Endothelial cell of umbilical vein (primary cell): ENCODE measurements at regions not wholly inside any gene's neighbourhood (a gene's known extent, or its start where the extent isn't known, plus 50 kb on each side); places are given as distances from the start of the nearest gene placed in this dataset.

Experiments used
- BruUV-seq: library from RNA; stranded (reverse); fragments of 400-500 nt; replicated peaks from 2 replicates; lab custom pipeline; 2021; lab: Mats Ljungman, UMichigan
- CTCF ChIA-PET: fragments of 300-600, 350-600 bp; sonication (Branson Sonifier 250); formaldehyde crosslinking; loops from one replicate; lab custom pipeline; 2021; ENCODE audit warnings: antibody characterized with exemption, inconsistent platforms; lab: Charles Lee
- POLR2A ChIA-PET: fragments of 300-600, 350-600 bp; sonication (Branson Sonifier 250); formaldehyde crosslinking; loops from one replicate; lab custom pipeline; 2021; ENCODE audit warnings: antibody characterized with exemption, inconsistent platforms; lab: Charles Lee
- DNase-seq: peaks from one replicate; pipeline ENCODE4 v3.0.0-alpha.2; 2011; ENCODE audit warnings: low read depth, low spot score
- FAIRE-seq: peaks from 2 replicates; lab custom pipeline; 2011; peaks lifted over from hg19 to GRCh38; lab: Jason Lieb, UNC
- H2AFZ ChIP-seq: 2 replicates; pipeline ENCODE4 v1.6.0; 2012; ENCODE audit warnings: low read depth, low read length, control low read depth, inconsistent platforms
- H3K27ac ChIP-seq: 2 replicates; pipeline ENCODE4 v1.5.1; 2011; ENCODE audit warnings: low read depth, mild to moderate bottlenecking, control low read depth, low read length, moderate library complexity; ENCODE audit not compliant: insufficient read depth
- H3K27me3 ChIP-seq, 2 experiments: 2 replicates each; pipeline versions ENCODE4 v1.6.0 to v1.6.1; 2011; ENCODE audit warnings: low read length in 2 of 2, mixed read lengths in 1 of 2; ENCODE audit not compliant: control insufficient read depth in 2 of 2, insufficient read depth in 2 of 2
- H3K36me3 ChIP-seq, 2 experiments: 2 replicates in 1 of 2; 3 replicates in 1 of 2; pipeline ENCODE4 v1.5.1; 2011; ENCODE audit warnings: low read length in 2 of 2, mild to moderate bottlenecking in 1 of 2, moderate library complexity in 1 of 2; ENCODE audit not compliant: control insufficient read depth in 2 of 2, insufficient read depth in 2 of 2; ENCODE audit errors: extremely low read depth in 1 of 2
- H3K4me1 ChIP-seq: 3 replicates; pipeline ENCODE4 v1.5.1; 2011; ENCODE audit warnings: mild to moderate bottlenecking, low read length; ENCODE audit not compliant: control insufficient read depth, insufficient read depth; ENCODE audit errors: extremely low read depth
- H3K4me2 ChIP-seq: 2 replicates; pipeline ENCODE4 v1.6.1; 2011; ENCODE audit warnings: low read length, control low read depth, mixed read lengths; ENCODE audit not compliant: insufficient read depth
- H3K4me3 ChIP-seq, 3 experiments: fragments of 200-600 bp in 1 of 3; sonication (generic), shearing (Covaris generic) in 1 of 3; replicated peaks in 1 of 3; 2 replicates each; pipeline ENCODE4 v1.5.1; 2011 to 2016; ENCODE audit warnings: control low read depth in 3 of 3, low read length in 3 of 3, mild to moderate bottlenecking in 2 of 3, inconsistent platforms in 1 of 3, low read depth in 1 of 3, moderate library complexity in 1 of 3; ENCODE audit not compliant: insufficient read depth in 1 of 3
- H3K79me2 ChIP-seq: 2 replicates; pipeline ENCODE4 v1.6.0; 2012; ENCODE audit warnings: low read length, inconsistent platforms; ENCODE audit not compliant: control insufficient read depth, insufficient read depth
- H3K9ac ChIP-seq: replicated peaks from 2 replicates; pipeline ENCODE3; 2011; ENCODE audit warnings: low read length, control low read depth; ENCODE audit not compliant: insufficient read depth; ENCODE audit errors: extremely low read depth
- H3K9me1 ChIP-seq: replicated peaks from 3 replicates; pipeline ENCODE4 v1.6.0; 2011; ENCODE audit warnings: mild to moderate bottlenecking, low read length; ENCODE audit not compliant: control insufficient read depth, insufficient read depth; ENCODE audit errors: extremely low read depth
- H3K9me3 ChIP-seq: replicated peaks from 2 replicates; pipeline ENCODE4 v1.5.1; 2012; ENCODE audit warnings: low read length, inconsistent platforms; ENCODE audit not compliant: control insufficient read depth, insufficient read depth
- H4K20me1 ChIP-seq: replicated peaks from 2 replicates; pipeline ENCODE3; 2011; ENCODE audit warnings: mild to moderate bottlenecking, low read length; ENCODE audit not compliant: control insufficient read depth, insufficient read depth; ENCODE audit errors: extremely low read depth
- CTCF ChIP-seq, 2 donors: IDR thresholded peaks; 1 replicate in 1 of 2; 2 replicates in 1 of 2; pipeline ENCODE4 v1.5.1; 2011; ENCODE audit warnings: low read length in 2 of 2, mild to moderate bottlenecking in 2 of 2, moderate library complexity in 2 of 2, control low read depth in 1 of 2, inconsistent platforms in 1 of 2, low read depth in 1 of 2; ENCODE audit not compliant: insufficient read depth in 1 of 2; ENCODE audit errors: extremely low read depth in 1 of 2
- EZH2 ChIP-seq: IDR thresholded peaks from 2 replicates; pipeline ENCODE4 v1.6.1; 2012; ENCODE audit warnings: borderline replicate concordance, low read depth, mild to moderate bottlenecking, moderate library complexity, low read length, inconsistent platforms; ENCODE audit not compliant: severe bottlenecking
- FOS ChIP-seq: IDR thresholded peaks from 2 replicates; pipeline ENCODE4 v1.6.1; 2011; ENCODE audit warnings: mild to moderate bottlenecking, low read length, moderate library complexity, borderline replicate concordance; ENCODE audit not compliant: insufficient read depth
- GATA2 ChIP-seq: IDR thresholded peaks from 2 replicates; pipeline ENCODE4 v1.7.0; 2011; ENCODE audit warnings: low read depth, mild to moderate bottlenecking, moderate library complexity, mixed read lengths, low read length; ENCODE audit not compliant: insufficient read length, insufficient read depth
- JUN ChIP-seq: IDR thresholded peaks from 2 replicates; pipeline ENCODE4 v1.6.1; 2011; ENCODE audit warnings: borderline replicate concordance, low read depth; ENCODE audit not compliant: insufficient read length, insufficient read depth
- MAX ChIP-seq: IDR thresholded peaks from 2 replicates; pipeline ENCODE4 v1.6.1; 2011; ENCODE audit not compliant: insufficient read depth, insufficient read length
- MYC ChIP-seq: IDR thresholded peaks from one replicate; pipeline ENCODE4 v1.6.1; 2011; ENCODE audit warnings: mild to moderate bottlenecking, low read depth, low read length
- POLR2A ChIP-seq: IDR thresholded peaks from 2 replicates; pipeline ENCODE4 v1.6.1; 2012; ENCODE audit warnings: low read depth, mild to moderate bottlenecking, control low read depth, low read length
- POLR2AphosphoS5 ChIP-seq: IDR thresholded peaks from 2 replicates; pipeline ENCODE4 v1.6.1; 2012; ENCODE audit warnings: low read depth, mild to moderate bottlenecking, control low read depth, low read length, moderate library complexity; ENCODE audit not compliant: insufficient read depth
- dilution Hi-C: fragments of 300-500 bp; cut with MboI; formaldehyde crosslinking; loops from one replicate; pipeline ENCODE4 v1.15.0; 2019; ENCODE audit warnings: low sequenced_read_pairs; ENCODE audit not compliant: extremely low pct_ligation_motif_present
- intact Hi-C: fragments of 100-400 bp; cut with micrococcal nuclease; formaldehyde crosslinking; loops from one replicate; pipeline ENCODE4 v1.10.0; 2022

GRCh38 chr10:118811675-118812392 lies 57.1 kb upstream of the CACUL1 start:
- no peak overlapping the region for H3K9ac ChIP-seq
- H3K9me3 ChIP-seq = no peaks in the 10 kb centered on the region
- no peaks in the 10 kb centered on the region for H3K79me2 ChIP-seq
- no peaks in the 10 kb centered on the region for H4K20me1 ChIP-seq
- H3K4me1 ChIP-seq = no peaks in the 10 kb centered on the region
- no peaks in the 10 kb centered on the region for H3K9me1 ChIP-seq
- H3K4me3 ChIP-seq = no peak overlapping the region
- dilution Hi-C loops = no loop called here
- ChIA-PET POLR2A (no interaction called here), CTCF (no interaction called here)
- intact Hi-C loops = no loop called here
- FAIRE-seq (no peak), DNase-seq (no peak)
- TF ChIP-seq FOS (no peak), EZH2 (no peak), GATA2 (no peak), POLR2AphosphoS5 (no peak), POLR2A (no peak), CTCF (IDR thresholded peaks at IDR 0.05; ENCODE audit: extremely low read depth in 1 of 2, insufficient read depth in 1 of 2, low read depth in 1 of 2, low read length in 2 of 2) (no peak), MYC (no peak), JUN (no peak), MAX (no peak)
- H3K4me2 ChIP-seq = no peak overlapping the region
- H3K27ac ChIP-seq = no peak overlapping the region
- no peaks in the 10 kb centered on the region for H3K27me3 ChIP-seq
- no peak overlapping the region for H2AFZ ChIP-seq
- H3K36me3 ChIP-seq = no peaks in the 10 kb centered on the region
- BruUV-seq = no TSS peak
